ENCODE measurements at regions not wholly inside any gene's neighbourhood (a gene's known extent, or its start where the extent isn't known, plus 50 kb on each side); places are given as distances from the start of the nearest gene placed in this dataset.

- no peaks in the 10 kb centered on the region for H3K36me3 Mint-ChIP-seq (ENCODE audit: low read depth)
- no peak for ATAC-seq (ENCODE audit: low read depth)
- ChIA-PET CTCF (no interaction called here), POLR2A (no interaction called here)
- peaks cover 2% of the 10 kb centered on the region for H3K27me3 Mint-ChIP-seq
- DNase-seq: no peak
- TF ChIP-seq CTCF (IDR thresholded peaks at IDR 0.05): no peak
- no peaks in the 10 kb centered on the region for H3K4me1 Mint-ChIP-seq
- H3K27ac Mint-ChIP-seq: no peak overlapping the region
- intact Hi-C loops (cut with micrococcal nuclease): no loop called here
- no peak overlapping the region for H3K4me3 Mint-ChIP-seq
- peaks cover 31% of the 10 kb centered on the region for H3K9me3 Mint-ChIP-seq
Observed at GRCh38 chr7:94834359-94834758, 73.0 kb upstream of the PPP1R9A start.

GRCh38 chr7:94838717-94839116 is 68.7 kb upstream of the PPP1R9A start:
- TF ChIP-seq CTCF (IDR thresholded peaks at IDR 0.05): no peak

GRCh38 chr7:94843553-94843952 is 63.8 kb upstream of the PPP1R9A start:
- no peaks in the 10 kb centered on the region for H3K4me1 Mint-ChIP-seq
- no peak for DNase-seq
- peaks cover 38% of the 10 kb centered on the region for H3K9me3 Mint-ChIP-seq
- intact Hi-C loops (cut with micrococcal nuclease): no loop called here
- no peaks in the 10 kb centered on the region for H3K36me3 Mint-ChIP-seq (ENCODE audit: low read depth)
- CTCF ChIA-PET: no interaction called here
- no peak overlapping the region for H3K27ac Mint-ChIP-seq
- no peaks in the 10 kb centered on the region for H3K27me3 Mint-ChIP-seq
- H3K4me3 Mint-ChIP-seq: no peak overlapping the region
- POLR2A ChIA-PET: no interaction called here
- TF ChIP-seq CTCF (IDR thresholded peaks at IDR 0.05): no peak
- no peak for ATAC-seq (ENCODE audit: low read depth)

More at GRCh38 chr7:94838717-94839116, 68.7 kb upstream of the PPP1R9A start:
- Mint-ChIP-seq H3K9me3 (peaks cover 47% of the 10 kb centered on the region), H3K4me1 (no peaks in the 10 kb centered on the region), H3K4me3 (no peak overlapping the region), H3K27me3 (peaks cover 2% of the 10 kb centered on the region), H3K27ac (no peak overlapping the region), H3K36me3 (ENCODE audit: low read depth) (no peaks in the 10 kb centered on the region)
- CTCF ChIA-PET: no interaction called here
- ATAC-seq (ENCODE audit: low read depth) (no peak), DNase-seq (no peak)
- POLR2A ChIA-PET: no interaction called here
- intact Hi-C loops (cut with micrococcal nuclease): no loop called here

GRCh38 chr7:94848531-94848930 is 58.9 kb upstream of the PPP1R9A start:
- Mint-ChIP-seq H3K4me3 (no peak overlapping the region), H3K4me1 (no peaks in the 10 kb centered on the region), H3K36me3 (ENCODE audit: low read depth) (no peaks in the 10 kb centered on the region), H3K9me3 (peaks cover 15% of the 10 kb centered on the region), H3K27me3 (no peaks in the 10 kb centered on the region), H3K27ac (no peak overlapping the region)
- intact Hi-C loops (cut with micrococcal nuclease): no loop called here
- POLR2A ChIA-PET: no interaction called here
- CTCF ChIA-PET: no interaction called here
- DNase-seq: no peak
- ATAC-seq (ENCODE audit: low read depth): no peak
- TF ChIP-seq CTCF (IDR thresholded peaks at IDR 0.05): no peak

- Mint-ChIP-seq H3K27ac (no peak overlapping the region), H3K9me3 (peaks cover 12% of the 10 kb centered on the region), H3K4me1 (no peaks in the 10 kb centered on the region), H3K27me3 (no peaks in the 10 kb centered on the region), H3K4me3 (no peak overlapping the region), H3K36me3 (ENCODE audit: low read depth) (no peaks in the 10 kb centered on the region)
- DNase-seq (no peak), ATAC-seq (ENCODE audit: low read depth) (no peak)
- CTCF ChIA-PET: no interaction called here
- POLR2A ChIA-PET: no interaction called here
- TF ChIP-seq CTCF (IDR thresholded peaks at IDR 0.05): no peak
- intact Hi-C loops (cut with micrococcal nuclease): no loop called here
Observed at GRCh38 chr7:94848992-94849576, 58.3 kb upstream of the PPP1R9A start.
